ENCODE measurements at regions not wholly inside any gene's neighbourhood (a gene's known extent, or its start where the extent isn't known, plus 50 kb on each side); places are given as distances from the start of the nearest gene placed in this dataset.
A peak's percentile ranks its signal among the peaks of the same experiment; 100 is the strongest.
"Not testable (repeated sequence)": the region's sequence is repeated elsewhere in the genome, so short reads cannot be mapped to it uniquely, and the experiment has no call there.

GRCh38 chr5:89317838-89318237 is 434.9 kb upstream of the MEF2C start:
- not testable (repeated sequence) for H3K4me3 ChIP-seq (ENCODE audit: low read depth, low read length); DNase-seq (ENCODE audit: low read depth)

DNA sequence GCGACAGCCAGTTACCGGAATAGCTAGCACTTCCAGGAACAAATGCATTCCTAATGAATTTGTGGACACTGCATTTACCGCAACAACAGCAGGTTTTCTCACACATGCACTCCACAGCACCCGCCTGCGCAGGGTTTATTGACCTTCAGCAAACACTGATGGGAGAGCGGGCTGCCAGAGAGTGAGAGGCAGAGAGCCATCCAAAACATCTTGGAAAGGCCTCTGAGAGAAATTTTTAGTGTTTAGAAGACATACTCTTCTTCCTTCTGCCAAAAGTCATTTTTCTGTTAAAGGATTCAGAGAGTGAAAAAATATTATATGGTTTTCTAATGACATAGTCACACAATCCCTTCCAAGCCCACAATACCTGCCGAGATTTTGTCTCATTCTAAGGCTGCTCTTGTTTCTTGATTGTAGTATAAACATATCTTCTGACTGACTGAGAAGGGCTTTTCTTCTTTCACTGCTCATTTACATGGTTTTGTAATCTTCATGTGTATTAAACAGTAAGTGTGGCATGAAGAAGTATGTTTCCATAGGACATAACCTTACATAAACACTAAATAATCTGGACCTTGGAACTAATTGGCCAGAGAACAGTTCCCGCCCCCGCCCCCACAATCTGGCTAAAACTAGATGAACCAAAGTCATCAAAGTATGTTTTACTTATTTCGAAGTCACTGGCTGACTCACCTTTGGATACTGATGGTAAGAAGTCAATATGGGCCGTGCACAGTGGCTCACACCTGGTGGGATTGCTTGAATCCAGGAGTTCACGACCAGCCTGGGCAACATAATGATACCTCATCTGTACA is 432.5 kb upstream of the MEF2C start:
- H3K4me3 ChIP-seq (ENCODE audit: low read depth, low read length) = no peak overlapping the region
- peak; percentile 77 for DNase-seq (ENCODE audit: low read depth)

DNA sequence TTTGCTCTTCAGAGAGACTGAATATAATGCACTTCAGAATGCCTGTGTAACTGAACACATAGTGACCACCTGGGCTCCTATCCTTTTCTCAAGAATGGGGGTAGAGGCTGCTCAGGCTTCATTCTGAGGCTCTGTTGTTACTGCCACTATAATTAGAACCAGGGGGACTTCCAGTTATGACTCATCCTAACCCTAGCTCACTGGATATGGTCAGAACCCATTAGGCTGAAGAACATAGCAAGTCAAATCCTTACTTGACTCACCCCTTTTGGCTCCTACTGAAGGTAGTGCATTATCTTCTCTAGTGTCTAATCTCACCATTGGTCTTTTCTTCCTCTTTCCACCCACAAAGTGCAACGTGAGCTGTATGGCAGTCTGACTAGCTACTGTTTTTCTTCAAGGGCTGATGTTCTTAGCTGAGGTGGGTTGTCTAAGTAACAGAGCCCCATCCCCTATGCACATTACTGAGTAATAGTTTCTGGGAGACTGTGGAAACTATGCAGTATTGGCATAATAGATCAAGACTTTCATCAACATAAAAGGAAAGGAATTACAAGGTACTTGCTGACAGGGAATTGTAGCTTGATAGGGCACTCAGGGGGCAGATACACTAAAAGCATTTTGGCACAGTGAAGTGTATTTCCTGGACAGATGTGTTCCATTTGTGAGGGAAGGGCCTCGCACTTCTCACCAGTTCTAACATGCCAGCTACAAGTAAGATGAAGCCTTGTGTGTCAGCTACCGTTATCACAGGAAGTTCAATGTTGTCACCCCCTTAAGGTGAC is 431.0 kb upstream of the MEF2C start:
- H3K4me3 ChIP-seq (ENCODE audit: low read depth, low read length) = no peak overlapping the region
- peak; percentile 89 for DNase-seq (ENCODE audit: low read depth)

- H3K4me3 ChIP-seq (ENCODE audit: low read depth, low read length) = no peak overlapping the region
- peak; percentile 77 for DNase-seq (ENCODE audit: low read depth)
Measured at GRCh38 chr5:89313044-89313443, 430.1 kb upstream of the MEF2C start.

GRCh38 chr5:89309268-89309667 is 426.3 kb upstream of the MEF2C start:
- no peak for DNase-seq (ENCODE audit: low read depth)
- H3K4me3 ChIP-seq (ENCODE audit: low read depth, low read length) = no peak overlapping the region

DNA sequence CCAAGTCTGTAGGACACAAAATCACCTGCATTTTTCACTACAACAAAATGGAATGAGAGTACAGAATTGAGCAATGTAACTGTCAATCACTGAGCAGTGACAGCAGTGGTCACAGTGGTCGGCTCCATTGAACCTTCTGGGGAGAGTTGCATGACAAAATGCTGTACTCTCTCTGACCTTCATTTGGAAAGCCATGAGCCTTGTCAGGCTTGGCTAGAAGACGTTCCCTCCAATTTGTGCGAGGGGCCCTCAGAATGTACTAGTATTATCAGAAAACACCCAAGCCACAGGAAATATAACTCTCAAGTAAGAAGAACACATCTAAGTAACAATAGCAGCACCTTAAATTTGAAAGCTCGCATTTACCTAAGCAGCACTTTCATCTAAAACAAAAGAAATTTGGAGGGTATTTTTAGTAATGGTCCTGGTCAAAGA is 425.6 kb upstream of the MEF2C start:
- no peak overlapping the region for H3K4me3 ChIP-seq (ENCODE audit: low read depth, low read length)
- no peak for DNase-seq (ENCODE audit: low read depth)

DNA sequence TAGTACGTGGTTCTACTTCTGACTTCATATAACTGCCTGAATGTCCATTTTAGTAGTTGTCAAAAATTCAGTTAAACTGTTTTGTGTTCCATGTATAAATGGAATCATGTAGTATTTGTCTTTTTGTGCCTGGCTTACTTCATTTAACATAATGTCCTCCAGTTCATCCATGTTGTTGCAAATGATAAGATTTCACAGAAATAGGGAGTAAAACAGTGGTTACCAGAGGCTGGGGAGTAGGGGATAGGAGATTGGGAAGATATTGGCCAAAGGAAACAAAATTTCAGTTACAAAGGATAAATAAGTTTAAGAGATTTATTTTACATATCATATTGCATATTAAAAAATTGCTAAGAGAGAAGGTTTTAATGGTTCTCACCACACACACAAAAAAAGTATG is 425.0 kb upstream of the MEF2C start:
- H3K4me3 ChIP-seq (ENCODE audit: low read depth, low read length) = no peak overlapping the region
- no peak for DNase-seq (ENCODE audit: low read depth)

- H3K4me3 ChIP-seq (ENCODE audit: low read depth, low read length); DNase-seq (ENCODE audit: low read depth): not testable (repeated sequence)
Measured at GRCh38 chr5:89307141-89307540, 424.2 kb upstream of the MEF2C start.

DNA sequence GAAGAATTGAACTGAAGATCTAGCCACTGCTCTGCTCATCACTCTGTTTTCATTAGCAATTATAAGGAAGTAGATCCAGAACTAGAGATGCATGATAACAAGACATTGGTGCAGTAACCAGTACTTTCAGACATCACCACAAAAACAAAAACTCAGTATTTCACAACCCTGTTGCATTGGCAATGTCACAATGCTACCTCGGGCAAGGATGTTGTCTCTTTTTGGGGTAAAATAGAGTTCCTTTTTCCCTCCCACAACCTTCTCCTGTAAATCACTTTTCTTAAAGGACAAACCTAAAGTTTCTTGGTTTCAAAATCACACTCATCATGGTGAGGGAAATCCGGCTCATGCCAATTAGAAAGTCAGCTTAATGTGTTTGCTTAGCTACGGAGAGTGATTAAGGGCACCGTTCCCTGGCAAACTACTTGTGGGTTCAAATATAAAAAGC is 420.1 kb upstream of the MEF2C start:
- H3K4me3 ChIP-seq (ENCODE audit: low read depth, low read length) = no peak overlapping the region
- DNase-seq (ENCODE audit: low read depth) = no peak

DNA sequence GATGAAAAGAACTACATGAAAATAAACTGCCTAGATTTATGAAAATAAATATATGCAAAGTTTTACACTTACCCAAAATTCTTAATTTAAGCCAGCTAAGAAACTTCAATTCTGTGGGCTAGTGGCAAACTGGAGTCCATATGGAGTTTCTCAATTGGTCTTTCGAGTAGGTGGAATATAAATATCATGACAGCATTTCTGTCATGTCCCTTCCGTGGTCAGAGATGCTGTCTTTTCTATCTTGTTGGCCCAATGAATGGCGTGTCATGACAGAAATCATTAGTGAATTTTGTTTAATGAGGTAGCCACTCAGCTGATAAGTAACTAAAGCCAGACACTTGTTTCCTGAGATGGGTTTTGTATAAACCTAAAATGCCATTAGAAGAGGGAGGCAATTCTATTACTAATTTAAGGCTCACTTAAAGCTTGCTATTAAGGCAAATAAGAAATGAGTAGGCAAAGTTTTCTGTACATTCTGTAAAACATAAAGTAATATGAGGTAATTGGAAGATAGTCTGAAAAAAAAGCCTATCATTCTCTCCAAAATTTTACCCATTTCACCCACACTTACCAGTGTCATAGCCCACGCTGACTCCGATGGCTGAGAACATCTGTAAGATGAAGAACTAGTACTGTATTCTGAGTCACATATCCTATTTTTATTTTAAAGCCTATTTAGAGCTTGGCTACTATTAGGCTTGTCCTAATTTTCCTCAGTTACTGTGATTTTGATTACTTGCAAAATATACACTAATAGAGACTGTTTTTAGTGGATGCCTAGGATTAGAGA is 419.3 kb upstream of the MEF2C start:
- DNase-seq (ENCODE audit: low read depth) = no peak
- no peak overlapping the region for H3K4me3 ChIP-seq (ENCODE audit: low read depth, low read length)

DNA sequence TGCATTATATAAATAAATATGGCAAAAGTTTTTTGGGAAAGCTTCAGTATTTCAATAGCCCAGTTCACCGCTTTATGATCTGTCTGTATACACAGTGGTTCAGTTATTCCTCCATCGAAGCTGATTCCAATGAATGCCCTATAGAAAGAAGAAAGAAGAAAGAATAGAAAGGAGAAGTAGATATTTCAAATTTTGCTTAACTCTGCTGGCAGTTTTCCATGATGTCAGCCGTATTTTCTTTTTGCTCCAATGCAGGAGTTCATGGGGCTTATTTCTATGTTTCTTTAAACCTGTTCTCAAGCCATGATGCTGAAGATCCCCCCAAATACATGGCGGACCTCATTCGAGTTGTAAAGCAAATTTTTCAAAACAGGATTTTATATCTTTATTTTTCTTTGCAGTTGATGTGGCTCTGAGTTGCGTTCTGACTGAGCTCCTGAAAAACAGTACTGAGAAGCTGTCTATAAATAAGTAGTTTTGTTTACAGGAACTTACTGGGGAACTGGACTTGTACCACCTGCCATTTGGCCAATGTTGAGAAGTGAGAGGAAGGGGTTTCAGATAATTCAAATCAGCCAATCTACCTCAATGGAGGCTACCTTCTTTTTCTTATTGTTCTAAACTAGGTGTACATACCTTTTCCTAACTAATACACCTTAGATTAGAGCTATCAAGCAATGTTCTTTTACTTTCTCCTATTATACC is 418.5 kb upstream of the MEF2C start:
- H3K4me3 ChIP-seq (ENCODE audit: low read depth, low read length) = no peak overlapping the region
- DNase-seq (ENCODE audit: low read depth) = no peak

DNA sequence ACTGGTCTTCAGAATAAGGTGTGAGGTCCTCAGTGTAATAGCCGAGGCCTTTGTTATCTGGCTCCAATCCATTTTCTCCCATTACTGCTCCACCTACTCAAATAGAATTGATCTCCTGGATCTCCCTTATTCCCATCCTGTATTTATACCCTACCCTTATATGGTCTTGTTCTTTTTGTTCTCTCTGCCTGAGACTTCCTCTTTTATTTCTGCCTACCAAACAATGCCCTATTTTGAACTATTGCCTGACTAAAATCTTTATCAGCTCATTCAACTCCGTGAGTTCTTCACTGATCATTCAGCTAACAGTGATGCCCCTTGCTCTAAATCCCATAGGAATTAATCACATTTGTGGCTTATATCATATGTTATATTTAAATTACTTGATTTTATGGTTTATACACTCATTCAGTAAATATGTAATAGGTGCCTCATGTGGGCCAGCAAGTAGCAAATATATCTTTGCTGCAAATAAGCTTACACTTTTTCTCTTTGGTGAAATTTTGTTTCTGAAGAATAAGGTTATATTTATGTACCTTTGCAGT is 417.5 kb upstream of the MEF2C start:
- DNase-seq (ENCODE audit: low read depth) = no peak
- no peak overlapping the region for H3K4me3 ChIP-seq (ENCODE audit: low read depth, low read length)

- no peak for DNase-seq (ENCODE audit: low read depth)
- H3K4me3 ChIP-seq (ENCODE audit: low read depth, low read length) = no peak overlapping the region
Measured at GRCh38 chr5:89299998-89300397, 417.0 kb upstream of the MEF2C start.

DNA sequence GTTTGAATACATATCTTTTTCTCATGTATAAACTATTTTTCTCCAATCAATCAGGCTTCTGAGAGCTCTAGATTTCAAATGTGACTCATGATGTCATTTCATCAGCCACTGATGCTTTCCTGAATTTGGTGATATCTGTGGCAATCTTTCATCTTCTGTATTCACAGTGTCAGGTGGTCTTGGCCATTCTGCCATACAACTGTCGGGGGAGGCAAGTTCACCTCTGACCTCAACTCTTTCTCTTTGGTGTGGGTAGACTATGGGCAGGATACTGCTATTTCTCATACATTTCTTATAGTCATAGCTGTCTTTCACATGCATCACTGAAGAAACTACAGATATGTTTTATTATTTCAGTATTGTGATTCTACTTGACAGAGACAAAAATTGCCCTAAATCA is 414.1 kb upstream of the MEF2C start:
- no peak for DNase-seq (ENCODE audit: low read depth)
- H3K4me3 ChIP-seq (ENCODE audit: low read depth, low read length) = no peak overlapping the region

- DNase-seq (ENCODE audit: low read depth) = peak; percentile 84
- H3K4me3 ChIP-seq (ENCODE audit: low read depth, low read length) = no peak overlapping the region
Measured at GRCh38 chr5:89293810-89294209, 410.8 kb upstream of the MEF2C start.

DNA sequence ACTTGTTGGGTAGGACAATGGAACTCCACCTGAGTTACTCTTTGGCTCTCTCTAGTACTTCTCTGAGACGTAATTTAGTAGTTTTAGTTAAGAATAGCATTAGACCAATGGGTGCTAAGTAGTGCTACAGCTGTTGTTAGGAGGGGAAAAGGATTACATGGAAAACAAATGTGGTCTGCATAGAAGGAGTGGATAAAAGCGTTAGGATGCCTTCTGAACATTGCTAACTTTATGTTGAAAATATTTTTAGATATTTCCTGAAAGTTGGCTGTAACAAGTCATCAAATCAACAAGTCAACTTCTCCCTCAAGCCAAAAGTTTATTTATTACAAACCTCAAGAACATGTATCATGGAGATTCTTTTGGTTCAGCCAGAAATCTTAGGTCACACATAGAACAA is 409.5 kb upstream of the MEF2C start:
- H3K4me3 ChIP-seq (ENCODE audit: low read depth, low read length) = no peak overlapping the region
- DNase-seq (ENCODE audit: low read depth) = no peak

DNA sequence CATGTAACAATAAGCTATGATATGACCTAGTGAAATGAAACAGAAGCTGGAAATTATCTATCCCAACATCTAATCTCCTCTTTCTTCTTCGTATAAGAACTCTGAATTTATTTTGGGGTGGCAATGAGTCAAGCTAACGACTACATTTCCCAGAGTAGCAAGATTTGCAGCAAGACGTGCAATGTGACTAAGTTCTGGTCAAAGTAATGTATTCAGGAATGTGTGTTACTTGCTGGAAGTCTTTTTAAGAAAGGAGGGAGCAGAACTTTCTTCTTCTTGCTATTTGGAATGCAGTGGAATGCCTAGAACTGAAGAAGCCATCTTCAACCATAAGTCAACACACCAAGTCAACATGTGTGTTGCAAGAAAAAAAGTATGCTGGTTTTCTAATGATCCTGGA is 406.6 kb upstream of the MEF2C start:
- peak; percentile 48 for DNase-seq (ENCODE audit: low read depth)
- H3K4me3 ChIP-seq (ENCODE audit: low read depth, low read length) = no peak overlapping the region

- DNase-seq (ENCODE audit: low read depth) = no peak
- H3K4me3 ChIP-seq (ENCODE audit: low read depth, low read length) = no peak overlapping the region
Measured at GRCh38 chr5:89287964-89288363, 405.0 kb upstream of the MEF2C start.

DNA sequence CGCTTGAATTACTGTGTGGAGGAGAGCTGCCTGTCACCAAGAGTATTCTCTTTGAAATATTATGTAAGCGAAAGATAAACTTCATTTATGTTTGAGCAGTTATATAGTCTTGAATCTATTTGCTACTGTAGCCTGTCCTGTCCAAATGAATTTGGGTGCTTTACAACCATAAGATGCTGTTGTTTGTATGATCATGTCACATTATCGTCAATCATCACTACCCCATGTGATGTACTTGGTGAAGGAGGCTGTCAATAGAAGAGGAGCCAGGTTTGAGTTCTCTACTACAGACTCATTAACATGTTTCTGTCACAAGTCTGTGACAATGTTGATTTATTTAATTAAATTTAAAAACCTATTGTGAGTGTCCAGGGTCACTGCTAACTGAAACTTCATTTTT is 403.3 kb upstream of the MEF2C start:
- no peak for DNase-seq (ENCODE audit: low read depth)
- no peak overlapping the region for H3K4me3 ChIP-seq (ENCODE audit: low read depth, low read length)
